Pons (tissue), 1 donor: ENCODE measurements at regions not wholly inside any gene's neighbourhood (a gene's known extent, or its start where the extent isn't known, plus 50 kb on each side); places are given as distances from the start of the nearest gene placed in this dataset.
"Not testable (repeated sequence)": the region's sequence is repeated elsewhere in the genome, so short reads cannot be mapped to it uniquely, and the experiment has no call there.

Experiments
- DNase-seq: peaks from one replicate; pipeline ENCODE4 v3.0.0-alpha.2; 2016; ENCODE audit warnings: low spot score

- DNase-seq = no peak
Observed at GRCh38 chr7:12004581-12004980, 172.6 kb upstream of the THSD7A start.

DNA sequence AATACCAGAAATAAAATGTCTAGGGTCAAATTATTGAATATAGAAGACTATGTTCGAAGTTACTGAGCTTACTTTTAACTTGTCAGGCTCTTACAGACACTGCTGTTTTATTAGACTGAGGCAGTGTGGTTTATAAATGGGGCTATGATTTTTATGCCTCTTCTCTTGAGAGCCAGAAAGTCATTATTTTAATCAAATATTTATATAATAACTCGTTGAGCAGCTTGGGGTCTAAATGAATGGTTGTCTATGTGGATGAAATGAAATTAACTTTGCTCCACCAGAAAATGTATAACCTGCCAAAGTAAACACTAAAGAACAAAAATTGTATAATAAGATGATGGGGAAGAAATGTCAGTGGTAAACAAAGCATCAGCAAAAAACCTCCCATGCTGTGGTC, 175.6 kb upstream of the THSD7A start:
- no peak for DNase-seq

GRCh38 chr7:12013983-12014382, 182.0 kb upstream of the THSD7A start:
- no peak for DNase-seq

DNA sequence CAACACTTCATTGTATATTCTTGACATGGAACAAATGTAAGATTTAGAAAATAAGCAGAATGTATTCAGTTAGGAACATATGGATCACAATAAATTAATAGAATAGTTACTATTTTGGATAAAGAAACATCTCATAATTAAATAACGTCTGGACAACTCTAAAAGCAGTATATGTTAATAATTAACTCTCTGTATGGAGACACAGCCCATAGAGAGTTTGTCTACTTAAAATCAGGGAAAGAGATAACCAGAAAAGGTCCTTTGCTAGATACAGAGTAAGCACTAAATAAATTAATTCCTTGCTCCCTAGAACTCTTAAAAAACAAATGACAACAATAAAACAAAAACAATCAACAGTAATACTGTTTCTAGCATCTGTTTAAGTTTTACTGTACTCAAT, 184.4 kb upstream of the THSD7A start:
- no peak for DNase-seq

GRCh38 chr7:12017046-12017445, 185.0 kb upstream of the THSD7A start:
- no peak for DNase-seq

DNA sequence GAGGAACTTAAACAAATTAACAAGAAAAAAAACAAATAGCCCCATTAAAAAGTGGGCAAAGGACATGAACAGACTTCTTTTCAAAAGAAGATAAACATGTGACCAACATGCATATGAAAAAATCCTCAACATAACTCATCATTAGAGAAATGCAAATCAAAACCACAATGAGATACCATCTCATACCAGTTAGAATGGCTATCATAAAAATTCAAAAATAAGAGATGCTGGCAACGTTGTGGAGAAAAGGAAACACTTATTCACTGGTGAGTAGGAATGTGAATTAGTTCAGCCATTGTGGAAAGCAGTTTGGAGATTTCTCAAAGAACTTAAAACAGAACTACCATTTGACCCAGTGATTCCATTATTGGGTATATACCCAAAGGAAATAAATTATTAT, 189.1 kb upstream of the TMEM106B start:
- not testable (repeated sequence) for DNase-seq

GRCh38 chr7:12025246-12025645, 185.8 kb upstream of the TMEM106B start:
- DNase-seq = no peak

DNA sequence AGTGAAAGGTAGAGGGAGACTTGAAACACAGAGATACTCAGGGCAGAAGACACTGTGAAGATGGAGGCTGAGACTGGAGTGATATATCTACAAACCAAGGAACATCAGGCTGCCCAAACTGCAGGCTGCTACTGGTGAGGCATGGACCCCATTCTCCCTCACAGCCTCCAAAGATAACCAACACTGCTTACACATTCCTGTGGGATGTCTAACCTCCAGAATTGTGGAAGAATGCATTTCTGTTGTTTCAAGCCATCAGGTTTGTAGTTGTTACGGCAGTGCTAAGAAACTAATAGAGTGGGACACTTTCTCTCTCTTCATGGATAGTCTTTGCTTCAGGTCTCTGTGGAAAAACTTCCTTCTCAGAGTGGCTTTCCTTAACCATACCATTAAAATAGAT, 182.6 kb upstream of the TMEM106B start:
- no peak for DNase-seq

GRCh38 chr7:12030116-12030515, 181.0 kb upstream of the TMEM106B start:
- DNase-seq = no peak

DNA sequence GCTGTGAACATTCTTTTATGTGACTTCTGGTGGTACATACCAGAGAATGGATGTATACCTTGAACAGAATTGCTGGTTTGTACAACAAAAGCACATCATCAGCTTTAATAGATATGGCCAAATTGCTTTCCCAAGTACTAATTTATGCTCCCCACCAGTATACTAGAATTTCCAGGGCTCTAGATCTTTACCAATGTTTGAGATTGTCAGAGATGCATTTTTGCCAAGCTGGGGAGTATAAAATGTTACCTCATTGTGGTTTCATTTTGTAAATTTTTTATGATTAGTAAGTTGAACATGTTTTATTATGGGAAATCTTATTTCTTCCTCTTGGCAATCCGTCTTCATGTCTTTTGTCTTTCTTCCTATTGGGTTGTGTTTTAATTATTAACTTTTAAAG, 179.9 kb upstream of the TMEM106B start:
- no peak for DNase-seq

DNA sequence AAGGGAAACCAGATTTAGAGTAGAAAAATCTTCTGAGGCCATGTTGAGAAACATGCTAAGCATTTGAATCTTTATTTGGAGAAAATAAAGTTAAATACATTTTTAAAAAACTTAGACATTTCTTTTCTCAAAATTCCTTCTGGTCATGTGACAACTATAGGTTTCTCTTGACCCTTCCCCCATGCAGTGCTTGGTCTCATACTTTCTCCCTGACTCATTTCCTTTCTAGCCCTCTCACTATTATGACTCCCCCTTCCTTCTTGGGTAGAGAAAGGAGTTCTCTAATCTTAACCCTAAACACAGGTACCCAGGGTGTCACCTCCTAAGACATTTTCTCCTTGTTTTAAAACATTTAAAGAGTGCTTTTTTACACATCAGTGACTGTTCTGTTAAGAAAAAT, 179.5 kb upstream of the TMEM106B start:
- no peak for DNase-seq

GRCh38 chr7:12032146-12032545, 178.9 kb upstream of the TMEM106B start:
- no peak for DNase-seq

DNA sequence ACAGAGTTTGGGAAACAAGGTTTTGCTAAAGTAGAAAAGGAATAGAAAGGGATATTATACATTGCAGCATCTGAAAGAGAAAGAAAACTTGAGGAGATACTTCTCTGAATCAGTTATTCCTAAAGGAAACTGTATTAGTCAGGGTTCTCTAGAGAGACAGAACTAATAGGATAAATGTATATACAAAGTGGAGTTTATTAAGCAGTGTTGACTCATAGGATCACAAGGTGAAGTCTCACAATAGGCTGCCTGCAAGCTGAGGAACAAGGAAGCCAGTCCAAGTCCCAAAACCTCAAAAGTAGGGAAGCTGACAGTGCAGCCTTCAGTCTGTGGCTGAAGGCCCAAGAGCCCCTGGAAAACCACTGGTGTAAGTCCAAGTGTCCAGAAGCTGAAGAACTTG, 167.6 kb upstream of the TMEM106B start:
- DNase-seq = not testable (repeated sequence)

GRCh38 chr7:12052211-12052610, 158.9 kb upstream of the TMEM106B start:
- no peak for DNase-seq

- no peak for DNase-seq
Observed at GRCh38 chr7:12053561-12053960, 157.5 kb upstream of the TMEM106B start.

- no peak for DNase-seq
Observed at GRCh38 chr7:12054830-12055229, 156.3 kb upstream of the TMEM106B start.

- no peak for DNase-seq
Observed at GRCh38 chr7:12056381-12056780, 154.7 kb upstream of the TMEM106B start.

DNA sequence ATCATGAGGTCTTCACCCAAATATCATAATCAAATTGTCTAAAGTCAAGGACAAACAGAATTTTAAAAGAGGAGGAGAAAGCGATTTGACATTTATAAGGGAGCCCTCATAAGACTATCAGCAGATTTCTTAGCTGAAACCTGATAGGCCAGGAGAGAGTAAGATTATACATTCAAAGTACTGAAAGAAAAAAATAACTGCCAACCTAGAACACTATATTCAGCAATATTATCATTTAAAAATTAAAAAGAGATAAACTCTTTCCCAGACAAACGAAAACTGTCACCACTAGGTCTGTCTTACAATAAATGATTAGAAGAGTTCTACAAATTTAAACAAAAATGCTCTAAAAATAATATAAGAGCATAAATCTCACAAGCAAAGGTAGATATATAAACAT, 154.1 kb upstream of the TMEM106B start:
- DNase-seq = no peak

- no peak for DNase-seq
Observed at GRCh38 chr7:12062062-12062461, 149.0 kb upstream of the TMEM106B start.

DNA sequence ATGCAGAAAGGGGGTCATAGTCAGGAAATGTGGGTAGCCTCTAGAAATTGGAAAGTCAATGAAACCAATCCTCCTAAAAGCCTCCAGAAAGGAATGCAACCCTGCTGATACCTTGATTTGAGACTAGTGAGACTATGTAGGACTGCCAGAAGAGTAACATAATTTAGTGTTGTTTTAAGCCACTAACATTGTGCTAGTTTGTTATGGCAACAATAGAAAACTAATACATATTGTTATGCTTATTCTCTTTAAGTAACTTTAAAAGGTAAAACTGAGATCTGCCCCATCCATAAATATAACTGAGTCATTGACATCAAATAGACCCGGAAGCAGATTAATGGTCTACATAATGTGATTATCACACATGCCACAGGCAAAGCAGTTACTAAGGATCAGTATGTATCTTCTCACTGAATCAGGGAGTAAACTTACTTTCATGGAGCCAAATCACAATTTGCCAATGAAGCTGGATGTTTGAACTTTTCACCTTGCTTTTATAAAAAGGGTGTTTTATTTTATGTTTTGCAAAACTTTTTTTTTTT, 146.4 kb upstream of the TMEM106B start:
- no peak for DNase-seq

- no peak for DNase-seq
Observed at GRCh38 chr7:12066004-12066403, 145.1 kb upstream of the TMEM106B start.

GRCh38 chr7:12066521-12066920, 144.6 kb upstream of the TMEM106B start:
- DNase-seq = peak; percentile 6

DNA sequence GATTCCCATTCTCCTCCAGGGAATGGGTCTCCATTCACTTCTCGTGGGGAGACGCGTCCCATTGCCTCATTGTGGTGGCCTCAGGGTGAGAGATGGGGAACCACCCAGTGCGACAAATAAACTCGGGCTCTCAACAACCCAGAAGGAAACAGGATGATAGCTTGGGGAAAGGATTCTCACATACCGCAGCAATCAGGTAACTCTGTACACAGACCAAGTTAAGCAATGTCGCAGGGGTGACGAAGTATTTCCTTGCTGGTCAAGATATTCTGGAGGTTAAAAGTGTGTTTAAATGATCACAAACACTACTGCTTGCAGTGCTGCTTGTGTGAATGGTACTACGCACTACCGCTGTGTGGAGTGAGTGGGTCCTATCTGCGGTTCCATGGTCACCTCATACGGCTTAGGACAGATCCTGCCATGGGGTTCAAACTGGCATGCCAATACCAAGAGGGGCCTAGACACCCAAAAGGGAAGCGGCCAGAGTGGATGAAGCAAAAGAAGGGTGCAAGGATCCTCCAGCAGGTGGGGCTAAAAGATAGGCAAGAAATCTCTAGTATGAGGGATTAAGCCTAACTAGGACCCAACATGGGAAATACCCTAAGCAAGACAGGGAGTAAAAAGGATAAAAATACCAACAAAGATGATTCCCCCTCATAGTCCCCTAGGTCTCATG, 143.8 kb upstream of the TMEM106B start:
- peak; percentile 66 for DNase-seq

DNA sequence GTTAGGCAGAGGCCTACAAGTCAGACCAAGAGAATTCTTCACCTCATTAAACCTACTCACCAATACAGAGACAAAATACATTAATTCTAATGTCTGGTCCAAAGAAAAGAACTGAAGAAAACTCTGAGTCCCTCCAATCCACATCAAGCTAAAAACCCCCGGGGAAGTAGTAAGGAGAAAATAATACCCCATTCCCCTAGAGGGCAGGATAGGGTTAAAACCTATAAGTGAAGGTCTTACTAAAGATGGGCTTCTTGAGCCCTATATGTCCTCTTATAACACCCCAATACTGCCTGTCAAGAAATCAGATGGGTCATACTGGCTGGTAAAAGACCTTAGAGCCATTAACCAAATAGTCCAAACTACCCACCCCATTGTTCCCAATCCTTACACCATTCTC, 141.3 kb upstream of the TMEM106B start:
- no peak for DNase-seq
